GM18909 (cell line): ENCODE measurements at regions not wholly inside any gene's neighbourhood (a gene's known extent, or its start where the extent isn't known, plus 50 kb on each side); places are given as distances from the start of the nearest gene placed in this dataset.
"Not testable (repeated sequence)": the region's sequence is repeated elsewhere in the genome, so short reads cannot be mapped to it uniquely, and the experiment has no call there.

Source experiments
- ATAC-seq: cut with Tn5 transposase; IDR thresholded peaks from one replicate; pipeline ENCODE4 v1.9.1; 2021; ENCODE audit warnings: mild to moderate bottlenecking; ENCODE audit not compliant: unreplicated experiment, poor library complexity

DNA sequence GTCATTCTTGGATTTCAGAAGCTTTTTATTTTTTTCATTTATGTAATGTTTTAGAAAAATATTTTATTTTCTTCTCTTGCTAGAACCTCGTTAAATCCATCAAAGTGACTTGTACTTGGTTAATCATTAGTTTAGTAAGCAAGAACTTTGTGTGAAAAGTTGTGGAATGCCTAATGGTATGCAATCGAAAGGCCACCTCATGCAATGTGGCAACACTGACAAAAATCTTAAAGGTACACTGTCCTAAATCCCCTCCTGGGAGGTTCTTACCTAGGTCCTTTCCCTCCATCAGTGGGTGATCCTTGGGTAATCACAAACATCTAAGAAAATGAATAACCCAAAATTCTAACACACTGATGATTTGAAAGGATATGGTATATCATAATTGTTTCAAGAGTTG, 304.2 kb downstream of the DNAH5 start:
- ATAC-seq = no peak

DNA sequence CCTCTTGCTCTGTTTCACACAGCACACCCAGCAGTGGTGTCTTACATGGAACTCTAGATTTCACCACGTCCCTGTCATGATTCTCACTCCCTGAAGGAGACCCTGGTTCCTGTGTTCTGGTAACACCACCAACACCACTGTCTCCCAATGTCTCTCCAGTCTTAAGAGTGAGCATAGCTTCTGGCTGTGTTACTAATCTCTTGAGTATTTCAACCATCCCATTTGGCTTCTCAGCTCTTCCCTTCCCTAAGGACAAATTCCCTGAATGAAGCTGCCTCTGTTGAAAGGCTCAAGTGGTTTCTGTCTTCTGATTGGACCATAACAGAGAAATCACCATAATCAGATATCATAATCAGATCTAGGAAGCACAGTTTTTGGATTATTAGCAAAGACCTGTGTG, 311.8 kb downstream of the DNAH5 start:
- ATAC-seq = no peak

DNA sequence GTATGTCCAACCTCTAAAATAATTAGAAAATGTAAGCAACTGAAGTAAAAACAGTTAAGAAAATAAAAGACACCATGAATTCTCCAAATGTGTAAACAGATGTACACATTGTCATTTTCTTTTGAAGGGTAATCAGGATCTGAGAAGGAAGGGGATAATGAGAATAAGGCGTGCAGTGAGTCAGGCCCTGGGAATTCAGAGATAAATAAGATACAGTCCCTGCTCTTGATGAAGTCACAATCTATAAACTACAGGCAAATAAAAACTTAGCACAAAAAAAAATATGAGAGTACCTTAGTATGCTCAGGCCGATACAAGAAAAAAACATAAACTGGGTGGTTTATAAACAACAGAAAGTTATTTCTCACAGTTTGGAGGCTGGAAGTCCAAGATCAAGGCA, 315.3 kb downstream of the DNAH5 start:
- no peak for ATAC-seq

DNA sequence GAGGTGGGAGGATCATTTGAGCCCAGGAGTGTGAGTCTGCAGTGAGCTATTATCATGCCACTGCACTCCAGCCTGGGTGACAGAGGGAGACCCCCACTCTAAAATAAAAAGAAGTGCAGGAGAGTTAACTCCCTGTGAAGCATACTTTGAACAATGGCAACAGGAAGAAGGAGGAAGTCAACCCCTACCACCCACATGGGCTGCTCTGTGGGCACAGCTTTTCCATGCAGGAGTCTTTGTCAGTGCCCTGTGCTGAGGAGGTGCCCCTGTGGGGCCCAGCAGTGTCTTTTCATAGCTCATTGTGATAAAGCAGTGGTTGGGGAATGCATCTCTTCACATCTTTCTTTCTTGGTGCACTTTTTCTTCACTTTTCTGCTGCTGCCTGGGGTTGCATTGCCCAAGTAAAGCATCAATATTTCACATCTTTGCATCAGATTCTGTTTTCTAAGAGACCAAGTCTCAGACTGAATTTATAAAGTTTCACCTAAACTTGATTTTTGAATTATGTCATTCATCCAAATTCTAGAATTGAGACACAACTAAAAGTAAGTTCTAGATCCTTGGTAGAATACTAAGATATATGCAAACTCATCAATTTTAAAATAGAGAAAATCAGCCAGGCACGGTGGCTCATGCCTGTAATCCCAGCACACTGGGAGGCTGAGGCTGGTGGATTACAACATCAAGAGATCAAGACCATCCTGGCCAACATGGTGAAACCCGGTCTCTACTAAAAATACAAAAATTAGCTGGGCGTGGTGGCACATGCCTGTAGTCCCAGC, 316.6 kb downstream of the DNAH5 start:
- no peak for ATAC-seq

DNA sequence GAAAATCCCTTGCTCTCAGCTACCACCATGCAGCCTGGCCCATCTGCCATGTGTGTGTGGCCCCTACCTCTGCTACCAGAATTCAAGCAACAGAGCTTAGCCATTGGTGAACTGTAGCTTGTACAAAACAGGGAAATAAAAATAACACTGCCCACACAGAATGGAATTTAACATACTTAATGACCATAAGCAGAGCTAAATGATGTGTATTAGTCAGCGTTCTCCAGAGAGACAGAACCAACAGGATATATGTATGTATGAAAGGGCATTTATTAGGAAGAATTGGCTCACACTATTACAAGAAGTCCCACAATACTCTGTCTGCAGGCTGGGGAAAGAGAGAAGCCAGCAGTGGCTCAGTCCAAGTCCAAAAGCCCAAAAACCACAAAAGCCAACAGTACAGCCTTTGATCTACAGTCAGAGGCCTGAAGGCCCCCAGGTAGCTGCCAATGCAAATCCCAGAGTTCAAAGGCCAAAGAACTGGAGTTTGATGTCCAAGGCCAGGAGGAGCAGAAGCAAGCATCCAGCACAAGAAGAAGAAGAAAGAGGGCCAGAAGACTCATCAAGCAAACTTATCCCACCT, 318.8 kb downstream of the DNAH5 start:
- ATAC-seq = no peak

DNA sequence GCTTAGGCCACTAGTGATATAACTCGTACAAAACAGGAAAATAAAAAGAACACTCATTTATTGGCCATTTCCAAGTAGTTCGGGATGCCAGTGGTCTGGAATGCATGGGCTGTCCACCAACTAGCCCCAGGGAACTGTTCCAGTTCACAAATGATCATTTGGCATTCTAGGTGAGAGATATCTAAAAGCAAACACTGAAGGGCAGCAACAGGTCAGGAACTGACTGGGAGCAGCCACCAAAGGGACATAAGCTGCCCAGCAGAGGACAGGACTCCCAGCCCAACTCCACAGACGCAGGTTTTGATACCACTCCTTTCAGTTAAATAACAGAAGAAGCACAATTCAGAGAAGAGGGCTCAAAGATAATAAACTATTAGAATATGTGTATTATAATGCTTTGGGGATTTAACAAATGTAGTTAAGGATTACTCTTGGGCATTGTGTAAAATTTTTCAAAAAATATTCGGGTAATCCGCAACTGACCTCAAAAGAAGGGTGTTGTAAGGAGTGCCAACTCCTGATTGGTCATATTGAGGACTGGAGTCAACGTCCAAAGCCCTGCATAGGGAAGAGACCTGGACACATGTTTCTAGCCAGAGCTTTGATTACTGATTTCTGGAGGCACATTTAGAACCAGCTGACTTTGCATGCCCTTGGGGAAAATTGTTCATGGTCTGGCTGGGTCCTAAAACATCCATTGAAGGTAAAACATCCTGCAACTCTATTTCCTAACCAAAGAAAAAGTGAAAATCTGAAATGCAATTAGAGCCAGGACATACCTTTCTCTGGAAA, 320.0 kb downstream of the DNAH5 start:
- ATAC-seq = no peak

DNA sequence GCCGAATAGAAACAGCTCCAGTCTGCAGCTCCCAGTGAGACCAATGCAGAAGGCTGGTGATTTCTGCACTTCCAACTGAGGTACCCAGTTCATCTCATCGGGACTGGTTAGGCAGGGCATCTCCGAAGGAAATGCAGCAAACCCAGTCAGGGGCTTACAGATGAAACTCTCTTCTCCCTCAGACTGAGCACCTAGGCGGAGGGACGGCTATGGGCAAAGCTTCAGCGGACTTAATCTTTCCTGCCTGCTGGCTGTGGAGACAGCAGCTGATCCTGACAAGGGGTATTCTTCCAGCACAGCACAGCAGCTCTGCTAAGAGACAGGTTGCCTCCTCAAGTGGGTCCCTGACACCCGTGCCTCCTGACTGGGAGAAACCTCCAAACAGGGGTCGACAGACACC, 330.9 kb downstream of the DNAH5 start:
- ATAC-seq = no peak

DNA sequence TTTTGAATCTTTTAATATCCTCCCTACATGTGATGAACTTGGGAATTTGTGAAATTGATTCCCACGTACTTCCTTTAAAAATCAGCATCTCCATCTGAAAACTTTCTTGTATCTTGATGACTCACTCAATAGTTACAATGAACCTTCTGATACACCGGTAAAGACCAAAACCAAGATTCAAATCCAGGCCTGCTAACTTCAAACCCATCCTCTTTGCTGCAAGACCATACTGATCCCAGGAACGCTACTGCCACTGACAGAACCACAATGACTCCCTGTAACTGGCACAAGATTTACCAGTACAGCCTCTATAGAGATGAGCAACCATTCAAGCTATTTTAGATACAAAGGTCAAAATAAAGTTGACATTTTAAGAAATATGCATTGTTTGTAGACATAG, 332.9 kb downstream of the DNAH5 start:
- no peak for ATAC-seq

DNA sequence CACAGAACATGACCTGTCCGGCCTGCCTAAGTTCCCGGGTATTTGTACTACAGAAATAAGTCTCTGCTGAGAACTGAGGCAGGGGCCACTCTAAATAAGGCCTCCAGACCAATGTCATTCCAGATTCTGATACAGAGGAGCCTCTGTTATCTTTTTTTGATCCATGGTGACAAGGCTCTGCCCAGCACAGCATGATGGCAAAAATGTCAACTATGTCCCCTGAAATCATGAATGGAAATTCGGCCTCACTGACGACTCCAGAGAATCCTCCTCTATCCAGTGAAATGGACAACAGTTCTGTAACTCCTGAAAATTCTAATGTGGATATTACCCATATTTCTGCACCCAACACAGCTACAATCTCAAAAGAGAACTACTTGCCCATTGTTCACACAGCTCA, 335.0 kb downstream of the DNAH5 start:
- ATAC-seq = no peak

DNA sequence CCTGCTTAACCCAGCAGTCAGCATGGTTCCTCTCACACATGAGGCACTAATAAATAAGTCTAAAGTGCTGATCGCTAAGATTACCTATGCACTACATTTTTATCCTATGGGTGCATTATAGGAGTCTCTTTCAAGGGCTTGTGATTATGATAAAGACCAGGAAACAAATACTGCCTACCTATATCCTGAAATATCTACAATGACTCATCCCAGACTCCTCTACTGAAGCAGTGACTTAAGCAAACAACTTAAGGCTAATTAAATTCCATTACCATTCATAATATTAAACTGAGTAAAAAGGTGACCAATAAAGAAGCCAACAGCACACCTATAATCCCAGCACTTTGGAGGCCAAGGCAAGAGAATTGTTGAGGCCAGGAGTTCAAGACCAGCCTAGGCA, 338.4 kb downstream of the DNAH5 start:
- ATAC-seq = no peak

DNA sequence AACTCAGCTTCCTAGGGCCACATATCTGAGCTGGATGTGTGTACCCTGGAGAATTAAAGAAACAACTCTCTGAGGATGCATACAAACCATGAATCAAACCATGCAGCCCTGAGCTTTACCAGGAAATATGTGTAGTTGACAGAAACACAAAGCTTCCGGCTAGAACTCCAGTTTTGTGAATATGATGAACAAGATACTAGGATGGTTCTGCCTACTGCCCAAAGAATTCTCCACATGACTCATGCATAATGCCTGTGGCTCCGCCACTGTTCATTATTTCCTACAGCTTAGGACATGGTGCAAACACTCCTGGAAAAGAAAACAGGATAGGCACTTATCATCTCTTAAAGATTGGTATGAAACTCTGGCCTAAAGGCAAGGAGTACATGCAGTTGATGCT, 343.4 kb downstream of the DNAH5 start:
- no peak for ATAC-seq

DNA sequence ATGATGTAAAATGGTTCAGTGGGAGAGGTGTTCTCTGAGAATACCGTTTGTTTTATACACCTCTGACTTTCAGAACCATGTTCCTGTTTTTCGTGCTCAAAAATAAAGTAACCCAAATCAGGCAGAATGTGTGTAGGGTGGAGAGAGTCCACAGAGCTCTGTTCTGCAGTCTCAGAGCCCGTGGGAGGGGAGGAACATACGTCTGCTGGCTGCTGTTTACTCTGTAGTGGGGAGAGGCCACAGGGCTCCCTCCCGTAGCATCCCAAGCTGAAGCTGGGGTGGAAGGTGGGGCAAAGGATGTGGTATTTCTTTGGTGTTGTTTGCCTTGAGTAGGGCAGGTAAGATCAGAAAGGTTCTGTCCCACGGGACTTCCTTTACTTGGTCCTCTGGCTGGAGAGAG, 348.5 kb downstream of the DNAH5 start:
- no peak for ATAC-seq

DNA sequence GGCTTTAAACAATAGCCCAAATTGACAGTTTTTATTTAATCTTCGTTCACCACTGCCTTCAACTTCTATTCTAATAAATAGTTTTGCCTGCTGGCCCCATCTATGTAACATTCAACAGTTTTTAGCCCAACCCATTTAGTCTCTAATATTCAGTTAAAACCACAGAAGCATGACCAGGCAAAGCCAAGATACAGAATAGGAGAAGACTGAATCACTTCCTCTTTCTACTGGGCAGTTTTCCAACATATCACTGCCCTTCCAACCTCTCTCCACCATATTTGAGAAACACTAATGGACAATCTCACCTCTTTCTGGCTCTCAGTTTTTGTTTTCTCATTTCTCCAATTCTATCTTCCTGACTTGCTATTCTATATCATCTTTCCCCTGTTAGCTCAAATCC, 352.9 kb downstream of the DNAH5 start:
- ATAC-seq = no peak

DNA sequence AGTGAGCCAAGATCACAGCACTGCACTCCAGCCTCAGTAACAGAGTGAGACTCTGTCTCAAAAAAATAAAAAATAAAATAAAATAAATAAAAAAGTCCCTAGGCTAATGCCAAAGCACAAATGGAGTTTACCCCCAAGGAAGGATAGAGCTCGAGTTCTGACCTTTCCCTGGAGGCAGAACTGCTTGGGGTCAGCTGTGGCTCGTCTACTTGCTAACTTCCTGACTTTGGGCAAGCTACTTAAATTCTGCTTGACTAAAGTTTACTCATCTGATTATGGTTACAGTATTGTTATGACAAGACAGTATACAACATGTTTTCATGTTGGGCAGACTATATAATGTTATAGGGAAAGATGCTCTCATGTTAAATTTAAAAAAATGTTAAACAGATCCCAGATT, 359.2 kb downstream of the DNAH5 start:
- ATAC-seq = no peak

DNA sequence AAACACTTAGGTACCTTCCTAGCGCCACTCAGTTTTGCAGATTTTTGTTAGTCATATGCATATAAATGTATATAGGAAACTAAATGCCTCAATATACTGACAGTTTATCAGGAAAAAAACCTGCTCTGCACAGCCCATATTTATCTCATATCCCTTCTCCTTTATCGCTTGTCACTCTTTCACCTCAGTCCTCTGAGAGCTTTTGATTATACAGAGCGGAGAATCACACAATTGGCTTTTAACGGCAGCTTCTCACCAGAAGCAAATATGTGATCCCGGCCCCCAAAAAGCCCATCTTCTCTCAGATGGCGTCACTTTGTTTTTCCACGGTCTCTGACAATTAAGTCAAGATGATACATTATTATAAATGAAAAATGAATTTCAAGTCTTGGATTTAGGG, 362.6 kb downstream of the DNAH5 start:
- no peak for ATAC-seq

DNA sequence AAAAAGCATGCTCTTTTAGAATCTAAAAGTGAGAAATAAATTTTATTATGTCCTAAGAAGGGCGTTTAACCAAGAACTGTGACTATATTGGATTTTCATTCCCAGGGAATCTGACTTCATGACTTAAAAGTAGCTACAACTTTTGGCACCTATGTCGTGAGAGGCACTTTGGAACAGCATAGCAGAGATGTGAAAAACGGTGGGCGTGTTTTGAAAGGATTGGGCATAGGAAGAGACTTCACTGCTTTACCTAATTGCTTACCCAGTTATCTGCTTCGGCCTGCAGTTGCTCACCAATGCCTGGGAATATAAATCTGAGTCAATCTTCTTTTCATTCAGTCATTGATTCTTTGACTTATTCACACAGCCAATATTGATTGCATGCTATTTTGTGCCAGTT, 363.4 kb downstream of the DNAH5 start:
- ATAC-seq = no peak

DNA sequence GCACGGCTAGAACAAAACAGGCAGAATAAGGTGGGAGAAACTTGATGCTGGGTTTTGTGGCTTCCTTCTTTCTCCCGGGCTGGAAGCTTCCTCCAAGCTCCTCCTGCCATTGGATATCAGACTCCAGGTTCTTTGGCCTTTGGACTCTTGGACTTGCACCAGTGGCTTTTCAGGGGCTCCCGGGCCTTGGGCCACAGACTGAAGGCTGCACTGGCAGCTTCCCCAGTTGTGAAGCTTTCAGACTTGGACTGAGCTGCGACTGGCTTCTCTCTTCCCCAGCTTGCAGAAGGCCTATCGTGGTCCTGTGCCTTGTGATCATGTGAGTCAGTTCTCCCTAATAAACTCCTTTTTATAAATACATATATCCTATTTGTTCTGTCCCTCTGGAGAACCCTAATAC, 364.4 kb downstream of the DNAH5 start:
- no peak for ATAC-seq

DNA sequence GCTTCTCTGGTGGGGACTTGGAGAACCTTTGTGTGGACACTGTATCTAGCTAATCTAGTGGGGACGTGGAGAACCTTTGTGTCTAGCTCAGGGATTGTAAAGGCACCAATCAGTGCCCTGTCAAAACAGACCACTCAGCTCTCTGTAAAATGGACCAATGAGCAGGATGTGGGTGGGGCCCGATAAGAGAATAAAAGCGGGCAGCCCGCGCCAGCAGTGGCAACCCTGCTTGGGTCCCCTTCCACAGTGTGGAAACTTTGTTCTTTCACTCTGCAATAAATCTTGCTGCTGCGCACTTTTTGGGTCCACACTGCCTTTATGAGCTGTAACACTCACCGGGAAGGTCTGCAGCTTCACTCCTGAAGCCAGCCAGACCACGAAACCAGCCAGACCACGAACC, 365.4 kb downstream of the DNAH5 start:
- ATAC-seq = not testable (repeated sequence)

DNA sequence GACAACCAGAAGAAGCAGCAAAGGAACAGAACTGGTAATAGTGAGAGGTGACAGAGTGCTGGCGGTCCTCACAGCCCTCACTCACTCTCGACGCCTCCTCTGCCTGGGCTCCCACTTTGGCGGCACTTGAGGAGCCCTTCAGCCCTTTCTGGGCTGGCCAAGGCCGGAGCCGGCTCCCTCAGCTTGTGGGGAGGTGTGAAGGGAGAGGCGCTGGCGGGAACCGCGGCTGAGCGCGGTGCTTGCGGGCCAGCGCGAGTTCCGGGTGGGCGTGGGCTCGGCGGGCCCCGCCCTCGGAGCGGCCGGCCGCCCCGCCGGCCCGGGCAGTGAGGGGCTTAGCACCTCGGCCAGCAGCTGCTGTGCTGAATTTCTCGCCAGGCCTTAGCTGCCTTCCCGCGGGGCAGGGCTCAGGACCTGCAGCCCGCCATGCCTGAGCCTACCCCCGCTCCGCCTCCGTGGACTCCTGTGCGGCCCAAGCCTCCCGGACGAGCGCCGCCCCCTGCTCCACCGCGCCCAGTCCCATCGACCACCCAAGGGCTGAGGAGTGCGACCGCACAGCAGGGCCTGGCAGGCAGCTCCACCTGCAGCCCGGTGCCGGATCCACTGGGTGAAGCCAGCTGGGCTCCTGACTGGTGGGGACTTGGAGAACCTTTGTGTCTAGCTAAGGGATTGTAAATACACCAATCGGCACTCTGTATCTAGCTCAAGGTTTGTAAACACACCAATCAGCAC, 366.0 kb downstream of the DNAH5 start:
- not testable (repeated sequence) for ATAC-seq

DNA sequence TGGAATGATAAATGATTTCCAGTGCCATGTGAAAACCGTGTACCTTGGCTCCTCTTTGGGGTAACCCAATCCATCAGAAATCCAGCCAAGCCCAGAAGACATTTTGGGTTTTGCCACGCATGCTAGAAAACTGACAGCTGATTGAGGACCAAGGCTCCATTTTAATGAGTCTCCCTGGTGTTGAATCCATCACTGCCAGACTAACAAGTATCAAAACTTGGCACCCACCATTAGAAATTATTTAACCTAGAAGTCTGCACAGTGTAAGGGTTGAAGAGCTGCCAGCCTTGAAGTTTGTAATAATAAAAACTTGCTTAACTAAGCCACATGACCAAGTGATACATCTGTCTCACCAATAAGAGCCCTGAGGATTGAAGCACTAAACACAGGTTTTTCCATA, 369.9 kb downstream of the DNAH5 start:
- no peak for ATAC-seq

DNA sequence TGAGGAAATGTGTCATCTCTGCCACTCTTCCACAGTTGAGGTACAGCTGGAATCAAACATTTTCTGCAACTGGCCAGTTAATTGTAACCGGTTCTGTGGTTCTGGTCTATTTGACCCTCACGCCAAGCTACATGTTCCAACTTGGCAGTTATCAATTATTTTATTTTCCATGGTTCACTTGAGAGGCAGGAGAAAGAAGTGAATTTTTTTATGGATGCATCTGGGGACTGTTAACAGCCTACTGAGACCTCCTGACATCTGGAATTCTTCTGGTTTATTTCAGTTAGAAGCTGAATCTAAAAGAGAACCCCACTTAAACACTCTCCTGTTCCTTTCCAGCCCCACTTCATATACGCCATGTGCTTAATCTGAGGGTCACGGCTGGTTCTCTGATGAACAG, 372.3 kb downstream of the DNAH5 start:
- ATAC-seq = no peak
